Stomach (tissue), 4 donors: ENCODE measurements at regions not wholly inside any gene's neighbourhood (a gene's known extent, or its start where the extent isn't known, plus 50 kb on each side); places are given as distances from the start of the nearest gene placed in this dataset.

Experiments
- POLR2A ChIP-seq, 4 donors: fragments of 450-650 bp; IDR thresholded peaks; one replicate each; pipeline ENCODE4 v1.6.1; 2016; ENCODE audit warnings: antibody characterized with exemption in 4 of 4, control low read depth in 2 of 4, mild to moderate bottlenecking in 1 of 4, moderate library complexity in 1 of 4
- TF ChIP-seq, protein P1 (sequence below), 7 experiments: fragments of 450-650 bp in 4 of 7; fragments of 200-600 bp in 3 of 7; sonication (generic) in 3 of 7; IDR thresholded peaks; one replicate each; pipeline ENCODE4 v1.5.1; 2016 to 2019; ENCODE audit warnings: antibody characterized with exemption in 7 of 7, control low read depth in 2 of 7, mild to moderate bottlenecking in 1 of 7

DNA sequence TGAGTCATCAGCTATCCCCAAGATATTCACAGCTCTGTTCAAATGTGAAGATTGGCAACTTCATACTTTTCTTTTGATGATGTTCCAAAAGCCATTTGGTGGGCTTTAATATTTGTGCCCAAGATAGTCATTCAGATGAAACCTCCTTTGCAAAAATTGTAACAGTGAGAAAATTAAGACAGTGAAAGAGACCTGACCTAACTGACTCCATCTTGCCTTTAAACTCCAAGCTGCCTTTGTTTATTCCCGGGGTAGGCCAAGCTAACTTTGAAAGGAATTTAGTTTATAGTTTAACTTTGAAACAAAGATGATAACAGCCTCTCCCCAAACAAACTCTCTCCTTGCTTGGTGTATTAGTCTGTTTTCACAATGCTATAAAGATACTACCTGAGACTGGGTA, 221.1 kb downstream of the KTN1 start:
- TF ChIP-seq, protein P1, sequence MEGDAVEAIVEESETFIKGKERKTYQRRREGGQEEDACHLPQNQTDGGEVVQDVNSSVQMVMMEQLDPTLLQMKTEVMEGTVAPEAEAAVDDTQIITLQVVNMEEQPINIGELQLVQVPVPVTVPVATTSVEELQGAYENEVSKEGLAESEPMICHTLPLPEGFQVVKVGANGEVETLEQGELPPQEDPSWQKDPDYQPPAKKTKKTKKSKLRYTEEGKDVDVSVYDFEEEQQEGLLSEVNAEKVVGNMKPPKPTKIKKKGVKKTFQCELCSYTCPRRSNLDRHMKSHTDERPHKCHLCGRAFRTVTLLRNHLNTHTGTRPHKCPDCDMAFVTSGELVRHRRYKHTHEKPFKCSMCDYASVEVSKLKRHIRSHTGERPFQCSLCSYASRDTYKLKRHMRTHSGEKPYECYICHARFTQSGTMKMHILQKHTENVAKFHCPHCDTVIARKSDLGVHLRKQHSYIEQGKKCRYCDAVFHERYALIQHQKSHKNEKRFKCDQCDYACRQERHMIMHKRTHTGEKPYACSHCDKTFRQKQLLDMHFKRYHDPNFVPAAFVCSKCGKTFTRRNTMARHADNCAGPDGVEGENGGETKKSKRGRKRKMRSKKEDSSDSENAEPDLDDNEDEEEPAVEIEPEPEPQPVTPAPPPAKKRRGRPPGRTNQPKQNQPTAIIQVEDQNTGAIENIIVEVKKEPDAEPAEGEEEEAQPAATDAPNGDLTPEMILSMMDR (IDR thresholded peaks at IDR 0.05): no peak
- TF ChIP-seq POLR2A (IDR thresholded peaks at IDR 0.05): no peak
